Tibial nerve (tissue), 3 donors: ENCODE measurements at regions not wholly inside any gene's neighbourhood (a gene's known extent, or its start where the extent isn't known, plus 50 kb on each side); places are given as distances from the start of the nearest gene placed in this dataset.

Source experiments
- CTCF ChIP-seq, 5 experiments: fragments of 200-600 bp in 3 of 5; fragments of 450-650 bp in 2 of 5; sonication (generic) in 3 of 5; IDR thresholded peaks; one replicate each; pipeline ENCODE4 v1.5.1; 2016 to 2019; ENCODE audit warnings: antibody characterized with exemption in 5 of 5, mild to moderate bottlenecking in 3 of 5, moderate library complexity in 2 of 5
- POLR2A ChIP-seq, 2 donors: fragments of 450-650 bp; IDR thresholded peaks; one replicate each; pipeline ENCODE4 v1.6.1; 2017; ENCODE audit warnings: antibody characterized with exemption in 2 of 2, mild to moderate bottlenecking in 2 of 2, moderate library complexity in 2 of 2

DNA sequence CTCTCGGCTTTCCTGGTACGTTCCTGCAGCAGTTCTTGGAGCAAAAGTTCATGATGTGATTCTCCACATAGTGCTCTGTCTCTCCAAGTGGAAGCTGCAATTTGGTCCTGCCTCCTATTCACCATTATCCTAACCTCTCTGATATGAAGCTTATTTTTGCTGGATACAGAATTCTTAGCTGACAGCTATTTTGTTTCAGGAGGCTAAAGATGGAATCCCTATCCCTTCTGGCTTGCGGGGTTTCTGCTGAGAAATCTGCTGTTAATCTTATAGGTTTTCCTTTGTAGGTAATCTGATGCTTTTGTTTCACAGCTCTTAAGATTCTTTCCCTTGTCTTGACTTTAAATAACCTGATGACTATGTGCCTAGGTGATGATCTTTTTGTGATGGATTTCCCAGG lies 181.6 kb upstream of the VLDLR start:
- TF ChIP-seq CTCF (IDR thresholded peaks at IDR 0.05) (no peak), POLR2A (IDR thresholded peaks at IDR 0.05) (no peak)
